Bronchial epithelial cell (primary cell): ENCODE measurements at regions not wholly inside any gene's neighbourhood (a gene's known extent, or its start where the extent isn't known, plus 50 kb on each side); places are given as distances from the start of the nearest gene placed in this dataset.

Experiments used
- DNase-seq: peaks from one replicate; pipeline ENCODE4 v3.0.0-alpha.2; 2010; ENCODE audit warnings: low read depth
- FAIRE-seq: peaks from 2 replicates; lab custom pipeline; 2011; peaks lifted over from hg19 to GRCh38; lab: Jason Lieb, UNC
- H3K27me3 ChIP-seq: 2 replicates; pipeline ENCODE4 v1.5.1; 2011; ENCODE audit warnings: low read length; ENCODE audit not compliant: control insufficient read depth, insufficient read depth
- H3K36me3 ChIP-seq: 2 replicates; pipeline ENCODE4 v1.5.1; 2011; ENCODE audit warnings: low read length; ENCODE audit not compliant: control insufficient read depth, insufficient read depth
- H3K4me3 ChIP-seq: 2 replicates; pipeline ENCODE4 v1.5.1; 2011; ENCODE audit warnings: mild to moderate bottlenecking, low read depth, low read length, control low read depth
- CTCF ChIP-seq: IDR thresholded peaks from 2 replicates; pipeline ENCODE4 v1.5.1; 2011; ENCODE audit warnings: mild to moderate bottlenecking, moderate library complexity, low read length, control low read depth, inconsistent platforms; ENCODE audit not compliant: insufficient read depth, severe bottlenecking

- H3K27me3 ChIP-seq, result no peaks in the 10 kb centered on the region
- H3K36me3 ChIP-seq, result no peaks in the 10 kb centered on the region
- H3K4me3 ChIP-seq, result no peak overlapping the region
- no peak for TF ChIP-seq CTCF
- DNase-seq (peak; percentile 20), FAIRE-seq (no peak)
Measured at GRCh38 chr12:105820429-105821125, 318.2 kb downstream of the NUAK1 start.

GRCh38 chr12:105822131-105823105 is 316.3 kb downstream of the NUAK1 start:
- DNase-seq, result no peak
- FAIRE-seq, result no peak
- TF ChIP-seq CTCF, result no peak
- no peaks in the 10 kb centered on the region for H3K27me3 ChIP-seq
- no peaks in the 10 kb centered on the region for H3K36me3 ChIP-seq
- no peak overlapping the region for H3K4me3 ChIP-seq

- DNase-seq (no peak), FAIRE-seq (no peak)
- no peak overlapping the region for H3K4me3 ChIP-seq
- TF ChIP-seq CTCF, result no peak
- H3K27me3 ChIP-seq, result no peaks in the 10 kb centered on the region
- no peaks in the 10 kb centered on the region for H3K36me3 ChIP-seq
Measured at GRCh38 chr12:105823810-105824209, 314.9 kb downstream of the NUAK1 start.

GRCh38 chr12:105825141-105825540 is 313.6 kb downstream of the NUAK1 start:
- FAIRE-seq (no peak), DNase-seq (peak; percentile 54)
- Histone ChIP-seq H3K36me3 (no peaks in the 10 kb centered on the region), H3K4me3 (no peak overlapping the region), H3K27me3 (no peaks in the 10 kb centered on the region)
- TF ChIP-seq CTCF, result no peak

- Histone ChIP-seq H3K27me3 (no peaks in the 10 kb centered on the region), H3K4me3 (no peak overlapping the region), H3K36me3 (no peaks in the 10 kb centered on the region)
- no peak for FAIRE-seq
- TF ChIP-seq CTCF, result no peak
- no peak for DNase-seq
Measured at GRCh38 chr12:105831372-105831771, 307.4 kb downstream of the NUAK1 start.
